Loucy (cell line): ENCODE measurements at regions not wholly inside any gene's neighbourhood (a gene's known extent, or its start where the extent isn't known, plus 50 kb on each side); places are given as distances from the start of the nearest gene placed in this dataset.

Experiments
- CTCF ChIP-seq: fragments of 200-600 bp; sonication (generic); conservative IDR thresholded peaks from 2 replicates; pipeline ENCODE4 v1.5.1; 2014; ENCODE audit warnings: mild to moderate bottlenecking, antibody characterized with exemption, low read length
- EZH2phosphoT487 ChIP-seq: fragments of 200-600 bp; IDR thresholded peaks from 2 replicates; pipeline ENCODE4 v1.6.1; 2018; ENCODE audit warnings: antibody characterized with exemption, mild to moderate bottlenecking, moderate library complexity, borderline replicate concordance

DNA sequence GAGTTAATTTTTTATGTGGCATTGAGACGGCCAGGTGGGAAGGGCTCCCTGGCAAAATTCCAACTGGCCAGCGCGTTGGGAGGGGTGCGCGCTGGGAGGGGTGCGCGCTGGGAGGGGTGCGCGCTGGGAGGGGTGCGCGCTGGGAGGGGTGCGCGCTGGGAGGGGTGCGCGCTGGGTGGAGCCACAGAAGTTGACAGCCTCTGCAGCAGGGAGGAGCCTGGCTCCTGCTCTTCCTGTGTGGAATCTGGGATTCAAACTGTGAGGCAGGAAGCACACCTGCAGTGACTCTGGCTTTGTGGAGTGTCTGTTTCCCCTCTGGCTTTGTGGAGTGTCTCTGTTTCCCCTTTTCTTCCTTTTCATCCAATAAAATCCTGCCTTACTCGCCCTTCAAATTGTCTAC lies 147.9 kb upstream of the CBLN2 start:
- TF ChIP-seq CTCF = no peak
- TF ChIP-seq EZH2phosphoT487 = no peak
